ENCODE measurements at regions not wholly inside any gene's neighbourhood (a gene's known extent, or its start where the extent isn't known, plus 50 kb on each side); places are given as distances from the start of the nearest gene placed in this dataset.

GRCh38 chr4:34200535-34200934 is 2043.8 kb downstream of the ARAP2 start:
- no peak for TF ChIP-seq KDM1A (IDR thresholded peaks at IDR 0.05; ENCODE audit: low read depth)
- TF ChIP-seq USF2 (IDR thresholded peaks at IDR 0.05), result no peak
- TF ChIP-seq HOXA7 (CRISPR knock-in tag; IDR thresholded peaks at IDR 0.05), result no peak
- TF ChIP-seq CTCF (IDR thresholded peaks at IDR 0.05), result no peak
- no peak for TF ChIP-seq REST (IDR thresholded peaks at IDR 0.05)
- TF ChIP-seq POLR2A (IDR thresholded peaks at IDR 0.05; ENCODE audit: low read length), result no peak
- TF ChIP-seq MAX (IDR thresholded peaks at IDR 0.05), result no peak
